ENCODE measurements at regions not wholly inside any gene's neighbourhood (a gene's known extent, or its start where the extent isn't known, plus 50 kb on each side); places are given as distances from the start of the nearest gene placed in this dataset.

DNA sequence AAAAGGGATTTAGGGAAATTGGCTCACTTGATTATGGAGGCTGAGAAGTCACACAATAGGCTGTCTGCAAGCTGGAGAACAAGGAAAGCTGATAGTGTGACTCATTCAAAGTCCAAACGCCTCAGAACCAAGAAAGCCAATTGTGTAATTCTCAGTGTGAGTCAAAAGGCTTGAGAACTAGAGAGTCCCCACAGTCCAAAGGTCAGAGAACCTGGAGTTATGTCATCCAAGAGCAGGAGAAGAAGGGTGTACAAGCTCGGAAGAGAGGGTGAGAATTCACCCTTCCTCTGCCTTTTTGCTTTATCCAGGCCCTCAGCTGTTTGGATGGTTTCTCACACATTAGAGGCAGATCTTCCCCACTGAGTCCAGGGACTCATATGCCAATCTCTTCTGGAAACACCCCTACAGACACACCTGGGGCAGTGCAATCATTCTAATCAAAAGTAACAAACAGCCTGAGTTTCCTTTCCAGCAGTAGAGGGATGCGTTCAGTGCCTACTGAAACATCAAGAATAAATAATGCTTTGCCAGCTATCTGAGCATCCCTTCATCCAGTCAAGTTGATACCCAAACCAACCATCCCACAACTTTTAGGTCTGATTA lies 271.5 kb downstream of the SATB1 start:
- Histone ChIP-seq H2BK12ac (ENCODE audit: insufficient read length, low read depth, low read length) (no peak overlapping the region), H3K4me2 (ENCODE audit: insufficient read depth, insufficient read length, low read length) (no peak overlapping the region), H3K27ac (ENCODE audit: insufficient read length, low read depth, low read length) (no peak overlapping the region), H3K18ac (ENCODE audit: insufficient read length, low read depth, low read length) (no peak overlapping the region), H3K4ac (ENCODE audit: low read depth, low read length) (no peak overlapping the region), H3K14ac (ENCODE audit: insufficient read depth, low read length) (no peak overlapping the region), H3K23ac (ENCODE audit: insufficient read length, low read depth, low read length) (no peak overlapping the region), H3K4me1 (ENCODE audit: insufficient read depth, low read length) (peaks cover 4% of the 10 kb centered on the region; the same call in 1 of the 2 replicates), H3K79me2 (ENCODE audit: insufficient read depth, low read length) (no peaks in the 10 kb centered on the region; the same call in 1 of the 2 replicates), H2BK5ac (ENCODE audit: insufficient read length, low read length) (no peak overlapping the region), H2AK5ac (ENCODE audit: insufficient read length, low read length) (no peak overlapping the region), H3K27me3 (ENCODE audit: insufficient read depth, low read length) (no peaks in the 10 kb centered on the region), H4K5ac (ENCODE audit: insufficient read length, low read depth, low read length) (no peak overlapping the region), H3K56ac (ENCODE audit: insufficient read length, low read depth, low read length) (no peak overlapping the region), H2BK20ac (ENCODE audit: low read depth, low read length, poor library complexity, severe bottlenecking) (no peak overlapping the region), H3K79me1 (ENCODE audit: insufficient read depth, low read depth, low read length, poor library complexity, severe bottlenecking) (no peaks in the 10 kb centered on the region), H3T11ph (ENCODE audit: low read length) (no peak overlapping the region), H3K23me2 (ENCODE audit: insufficient read length, low read depth, low read length, poor library complexity, severe bottlenecking) (no peaks in the 10 kb centered on the region), H3K9ac (ENCODE audit: extremely low read depth, insufficient read length, low read length) (no peak overlapping the region), H2BK120ac (ENCODE audit: low read depth, low read length, poor library complexity, severe bottlenecking) (no peak overlapping the region), H4K91ac (ENCODE audit: insufficient read length, low read depth, low read length) (no peak overlapping the region), H2BK15ac (ENCODE audit: low read depth, low read length) (no peak overlapping the region), H2AFZ (ENCODE audit: low read length) (no peak overlapping the region), H3K9me3 (ENCODE audit: control insufficient read depth, low read depth, low read length) (no peaks in the 10 kb centered on the region), H4K20me1 (ENCODE audit: control insufficient read depth, insufficient read depth, insufficient read length) (no peaks in the 10 kb centered on the region), H4K8ac (replicated peaks; ENCODE audit: insufficient read length, low read depth, low read length) (no peak overlapping the region)
- H3K36me3 Mint-ChIP-seq (ENCODE audit: insufficient read depth in 1 of 3, low read depth in 3 of 3) = no peaks in the 10 kb centered on the region
- no peak overlapping the region for H3K4me3 Mint-ChIP-seq
- H3K27ac Mint-ChIP-seq = peak overlapping the region in 2 of 3 experiments; percentile 4 to 8; a peak in 1 of 7 replicates
- DNase-seq = no peak
- no peaks in the 10 kb centered on the region for H3K9me3 Mint-ChIP-seq
- H3K4me1 Mint-ChIP-seq = peaks cover 17 to 26% of the 10 kb centered on the region in 2 experiments
- TF ChIP-seq, protein P1, sequence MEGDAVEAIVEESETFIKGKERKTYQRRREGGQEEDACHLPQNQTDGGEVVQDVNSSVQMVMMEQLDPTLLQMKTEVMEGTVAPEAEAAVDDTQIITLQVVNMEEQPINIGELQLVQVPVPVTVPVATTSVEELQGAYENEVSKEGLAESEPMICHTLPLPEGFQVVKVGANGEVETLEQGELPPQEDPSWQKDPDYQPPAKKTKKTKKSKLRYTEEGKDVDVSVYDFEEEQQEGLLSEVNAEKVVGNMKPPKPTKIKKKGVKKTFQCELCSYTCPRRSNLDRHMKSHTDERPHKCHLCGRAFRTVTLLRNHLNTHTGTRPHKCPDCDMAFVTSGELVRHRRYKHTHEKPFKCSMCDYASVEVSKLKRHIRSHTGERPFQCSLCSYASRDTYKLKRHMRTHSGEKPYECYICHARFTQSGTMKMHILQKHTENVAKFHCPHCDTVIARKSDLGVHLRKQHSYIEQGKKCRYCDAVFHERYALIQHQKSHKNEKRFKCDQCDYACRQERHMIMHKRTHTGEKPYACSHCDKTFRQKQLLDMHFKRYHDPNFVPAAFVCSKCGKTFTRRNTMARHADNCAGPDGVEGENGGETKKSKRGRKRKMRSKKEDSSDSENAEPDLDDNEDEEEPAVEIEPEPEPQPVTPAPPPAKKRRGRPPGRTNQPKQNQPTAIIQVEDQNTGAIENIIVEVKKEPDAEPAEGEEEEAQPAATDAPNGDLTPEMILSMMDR (conservative IDR thresholded peaks at IDR 0.05) = 0 out of 3 replicates have a peak, but pooled peaks have one; percentile 9
- H3K27me3 Mint-ChIP-seq (ENCODE audit: low read depth) = no peaks in the 10 kb centered on the region
- WGBS (ENCODE audit: extremely low coverage, insufficient read length, low lambda C conversion rate) = no CpG with 5 or more reads among the region's 3 CpGs
